ENCODE measurements at regions not wholly inside any gene's neighbourhood (a gene's known extent, or its start where the extent isn't known, plus 50 kb on each side); places are given as distances from the start of the nearest gene placed in this dataset.

- no peak for TF ChIP-seq CTCF (IDR thresholded peaks at IDR 0.05; ENCODE audit: control extremely low read depth, extremely low read depth)
- H3K9me3 ChIP-seq (ENCODE audit: control insufficient read depth in 4 of 4, insufficient read depth in 3 of 4, low read length in 3 of 4) = no peaks in the 10 kb centered on the region
- no peak overlapping the region for H3K9ac ChIP-seq (ENCODE audit: insufficient read depth in 1 of 2, low read length in 2 of 2)
- no peak overlapping the region for H3K4me3 ChIP-seq
- 71 to 79% methylated on average over 16 of the region's 16 CpGs for WGBS, 2 donors
- H3K27ac ChIP-seq (ENCODE audit: low read depth in 1 of 2, low read length in 1 of 2) = no peak overlapping the region
- no peak for DNase-seq
- H3K4me1 ChIP-seq (ENCODE audit: control insufficient read depth in 5 of 5, insufficient read depth in 5 of 5, low read length in 5 of 5) = peaks cover 0 to 7% (median 0%) of the 10 kb centered on the region in 5 donors
- no peaks in the 10 kb centered on the region for H3K27me3 ChIP-seq (ENCODE audit: control insufficient read depth in 3 of 3, insufficient read depth in 3 of 3, low read length in 2 of 3)
- H3K36me3 ChIP-seq (ENCODE audit: control insufficient read depth in 4 of 4, insufficient read depth in 4 of 4, low read length in 4 of 4) = no peaks in the 10 kb centered on the region
- ATAC-seq (ENCODE audit: insufficient read depth, low FRiP score) = no peak
Observed at GRCh38 chr1:29809446-29810120, 573.3 kb downstream of the PTPRU start.

GRCh38 chr1:29808141-29808995, 572.0 kb downstream of the PTPRU start:
- Histone ChIP-seq H3K36me3 (ENCODE audit: control insufficient read depth in 4 of 4, insufficient read depth in 4 of 4, low read length in 4 of 4) (no peaks in the 10 kb centered on the region), H3K9ac (ENCODE audit: insufficient read depth in 1 of 2, low read length in 2 of 2) (no peak overlapping the region), H3K9me3 (ENCODE audit: control insufficient read depth in 4 of 4, insufficient read depth in 3 of 4, low read length in 3 of 4) (no peaks in the 10 kb centered on the region), H3K4me3 (no peak overlapping the region), H3K4me1 (ENCODE audit: control insufficient read depth in 5 of 5, insufficient read depth in 5 of 5, low read length in 5 of 5) (peaks cover 0 to 7% (median 0%) of the 10 kb centered on the region in 5 donors), H3K27ac (ENCODE audit: low read depth in 1 of 2, low read length in 1 of 2) (no peak overlapping the region), H3K27me3 (ENCODE audit: control insufficient read depth in 3 of 3, insufficient read depth in 3 of 3, low read length in 2 of 3) (no peaks in the 10 kb centered on the region)
- 88 to 91% methylated on average over 8 of the region's 8 CpGs for WGBS, 2 donors
- TF ChIP-seq CTCF (IDR thresholded peaks at IDR 0.05; ENCODE audit: control extremely low read depth, extremely low read depth) = no peak
- ATAC-seq (ENCODE audit: insufficient read depth, low FRiP score) (no peak), DNase-seq (no peak)

- Histone ChIP-seq H3K4me3 (no peak overlapping the region), H3K9me3 (ENCODE audit: control insufficient read depth in 4 of 4, insufficient read depth in 3 of 4, low read length in 3 of 4) (no peaks in the 10 kb centered on the region), H3K27ac (ENCODE audit: low read depth in 1 of 2, low read length in 1 of 2) (no peak overlapping the region), H3K9ac (ENCODE audit: insufficient read depth in 1 of 2, low read length in 2 of 2) (no peak overlapping the region), H3K4me1 (ENCODE audit: control insufficient read depth in 5 of 5, insufficient read depth in 5 of 5, low read length in 5 of 5) (peaks cover 0 to 7% (median 0%) of the 10 kb centered on the region in 5 donors), H3K36me3 (ENCODE audit: control insufficient read depth in 4 of 4, insufficient read depth in 4 of 4, low read length in 4 of 4) (no peaks in the 10 kb centered on the region), H3K27me3 (ENCODE audit: control insufficient read depth in 3 of 3, insufficient read depth in 3 of 3, low read length in 2 of 3) (no peaks in the 10 kb centered on the region)
- ATAC-seq (ENCODE audit: insufficient read depth, low FRiP score) (no peak), DNase-seq (no peak)
- no peak for TF ChIP-seq CTCF (IDR thresholded peaks at IDR 0.05; ENCODE audit: control extremely low read depth, extremely low read depth)
- 93 to 94% methylated on average over 5 of the region's 5 CpGs for whole genome bisulfite sequencing, 2 donors
Observed at GRCh38 chr1:29807689-29808088, 571.4 kb downstream of the PTPRU start.
